HG03108 (cell line): ENCODE measurements at regions not wholly inside any gene's neighbourhood (a gene's known extent, or its start where the extent isn't known, plus 50 kb on each side); places are given as distances from the start of the nearest gene placed in this dataset.
"Not testable (repeated sequence)": the region's sequence is repeated elsewhere in the genome, so short reads cannot be mapped to it uniquely, and the experiment has no call there.

ENCODE experiments used
- ATAC-seq: cut with Tn5 transposase; IDR thresholded peaks from one replicate; pipeline ENCODE4 v1.9.1; 2021; ENCODE audit warnings: moderate library complexity; ENCODE audit not compliant: unreplicated experiment

DNA sequence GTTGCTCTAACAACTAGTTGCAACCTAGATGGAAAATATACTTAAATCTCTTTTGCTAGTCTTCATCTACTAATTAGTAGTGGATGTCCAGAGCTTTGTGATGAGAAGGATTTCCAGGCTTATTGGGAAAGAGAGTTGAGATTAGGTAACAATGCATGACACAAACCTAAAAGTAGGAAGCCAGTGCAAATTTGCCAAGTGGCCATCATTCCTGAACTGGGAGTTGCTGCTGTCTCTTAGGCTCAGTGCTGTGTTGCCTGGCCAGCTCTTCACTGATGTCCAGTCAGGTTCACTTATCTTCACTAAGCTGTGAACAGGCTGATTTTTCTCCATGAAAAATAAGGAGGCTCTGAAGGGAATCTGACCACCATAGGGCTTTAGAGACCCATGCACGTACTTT, 105.6 kb upstream of the AMOT start:
- ATAC-seq, result no peak

GRCh38 chrX:112945826-112946225, 105.2 kb upstream of the AMOT start:
- ATAC-seq, result no peak

GRCh38 chrX:112941209-112941837, 100.7 kb upstream of the AMOT start:
- peak; percentile 50 for ATAC-seq

- no peak for ATAC-seq
Observed at GRCh38 chrX:112935029-112935428, 94.4 kb upstream of the AMOT start.

DNA sequence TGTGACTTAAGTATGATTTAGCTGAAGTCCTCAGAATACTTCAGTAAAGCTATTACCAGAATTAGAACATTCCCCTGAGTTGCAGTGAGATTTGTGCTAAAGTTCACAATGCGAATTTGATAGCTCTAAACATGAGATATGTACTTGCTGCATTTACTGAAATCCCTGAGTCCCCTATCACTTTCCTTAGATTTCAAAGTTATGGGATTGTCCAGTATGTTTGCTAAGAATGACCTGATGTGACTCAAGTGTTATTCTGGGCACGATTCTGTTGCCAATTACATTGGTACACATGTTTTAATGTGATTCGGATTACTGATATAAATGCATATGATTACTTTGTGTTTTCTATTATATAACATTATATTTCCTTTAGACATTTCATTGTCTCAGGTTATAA, 91.3 kb upstream of the AMOT start:
- no peak for ATAC-seq

DNA sequence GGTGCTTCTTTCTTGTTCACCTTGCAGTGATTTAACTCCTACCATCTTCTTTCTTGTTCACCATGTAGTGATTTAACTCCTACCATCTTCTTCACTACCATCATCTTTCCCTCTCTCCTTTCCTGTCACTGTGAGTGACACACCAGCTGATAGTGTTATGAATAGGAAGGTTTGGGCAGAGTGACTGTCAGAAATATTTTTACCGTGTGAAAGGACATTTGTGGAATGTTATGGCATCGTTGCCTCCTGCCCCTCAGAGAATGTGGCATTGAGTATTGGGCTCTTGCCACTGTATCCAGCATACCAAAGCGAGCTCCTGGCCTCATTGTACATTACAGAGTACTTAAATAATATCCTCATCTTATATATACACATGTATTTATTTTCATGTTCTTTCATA, 90.8 kb upstream of the AMOT start:
- ATAC-seq, result no peak

GRCh38 chrX:112923381-112923780, 82.8 kb upstream of the AMOT start:
- not testable (repeated sequence) for ATAC-seq

- no peak for ATAC-seq
Observed at GRCh38 chrX:112913807-112914206, 73.2 kb upstream of the AMOT start.

DNA sequence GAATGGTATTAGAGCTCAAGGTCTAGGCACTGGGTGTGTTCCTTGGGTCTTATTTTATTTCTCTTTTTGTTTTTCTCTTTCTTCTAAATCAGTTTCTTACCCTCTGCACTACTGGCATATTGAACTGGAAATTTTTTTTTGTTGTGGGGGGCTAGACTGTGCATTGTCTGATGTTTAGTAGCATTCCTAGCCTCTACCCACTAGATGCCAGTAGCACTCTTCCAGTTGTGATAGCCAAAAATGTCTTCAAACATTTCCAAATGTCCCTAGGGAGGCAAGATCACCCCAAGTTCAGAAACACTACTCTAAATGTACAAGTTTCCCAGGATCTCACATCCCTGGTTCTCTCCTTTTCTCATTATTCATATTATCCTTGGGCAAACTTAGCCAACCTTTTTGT, 69.8 kb upstream of the AMOT start:
- no peak for ATAC-seq

- ATAC-seq, result no peak
Observed at GRCh38 chrX:112901869-112902725, 61.5 kb upstream of the AMOT start.

GRCh38 chrX:112896051-112896450, 55.4 kb upstream of the AMOT start:
- ATAC-seq, result no peak
